Activated CD4-positive, alpha-beta T cell treated with anti-CD3 and anti-CD28 coated beads, Interleukin-2, Interleukin-4, amounts not matched to agents 100 ng/mL and 50 ng/mL, durations not matched to agents 16 hours and 8 hours (primary cell): ENCODE measurements at regions not wholly inside any gene's neighbourhood (a gene's known extent, or its start where the extent isn't known, plus 50 kb on each side); places are given as distances from the start of the nearest gene placed in this dataset.
A peak's percentile ranks its signal among the peaks of the same experiment; 100 is the strongest.
"Not testable (repeated sequence)": the region's sequence is repeated elsewhere in the genome, so short reads cannot be mapped to it uniquely, and the experiment has no call there.

Experiments
- DNase-seq: peaks from one replicate; pipeline ENCODE4 v3.0.0-alpha.2; 2020; ENCODE audit warnings: low spot score

DNA sequence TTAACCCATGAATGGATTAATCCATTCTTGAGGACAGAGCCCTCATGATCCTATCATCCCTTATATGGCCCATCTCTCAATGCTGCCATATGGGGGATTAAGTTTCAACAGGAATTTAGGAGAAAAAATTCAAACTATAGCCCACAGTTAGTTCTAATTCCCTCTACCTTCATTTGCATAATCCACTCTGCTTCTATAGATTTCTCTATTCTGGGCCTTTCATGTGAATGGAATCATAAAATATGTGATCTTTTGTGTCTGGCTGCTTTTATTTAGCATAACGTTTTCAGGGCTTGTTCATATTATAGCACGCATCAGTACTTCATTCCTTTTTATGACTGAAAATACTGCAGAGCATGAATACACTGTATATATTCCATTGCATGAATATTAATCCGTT, 55.4 kb downstream of the CTSL start:
- no peak for DNase-seq

DNA sequence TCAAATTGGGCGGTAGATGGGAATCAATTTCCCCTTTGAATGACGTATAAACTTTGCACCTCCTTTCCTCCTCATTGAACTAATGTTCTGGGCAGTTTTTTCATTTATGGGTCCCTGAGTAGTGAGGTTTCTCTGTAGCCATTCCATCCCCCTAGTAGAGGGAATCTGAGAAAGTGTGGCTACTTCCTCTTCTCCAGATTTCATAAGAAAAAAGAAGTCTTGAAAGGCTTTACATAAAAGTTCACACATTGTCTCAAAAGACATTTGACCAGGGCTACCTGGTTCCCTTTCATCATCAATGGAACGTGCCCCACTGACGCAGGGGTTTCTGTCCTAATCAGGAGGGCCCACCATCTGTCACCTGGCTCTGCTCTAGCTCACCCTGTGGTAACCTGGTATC, 57.3 kb downstream of the CTSL start:
- DNase-seq, result no peak

DNA sequence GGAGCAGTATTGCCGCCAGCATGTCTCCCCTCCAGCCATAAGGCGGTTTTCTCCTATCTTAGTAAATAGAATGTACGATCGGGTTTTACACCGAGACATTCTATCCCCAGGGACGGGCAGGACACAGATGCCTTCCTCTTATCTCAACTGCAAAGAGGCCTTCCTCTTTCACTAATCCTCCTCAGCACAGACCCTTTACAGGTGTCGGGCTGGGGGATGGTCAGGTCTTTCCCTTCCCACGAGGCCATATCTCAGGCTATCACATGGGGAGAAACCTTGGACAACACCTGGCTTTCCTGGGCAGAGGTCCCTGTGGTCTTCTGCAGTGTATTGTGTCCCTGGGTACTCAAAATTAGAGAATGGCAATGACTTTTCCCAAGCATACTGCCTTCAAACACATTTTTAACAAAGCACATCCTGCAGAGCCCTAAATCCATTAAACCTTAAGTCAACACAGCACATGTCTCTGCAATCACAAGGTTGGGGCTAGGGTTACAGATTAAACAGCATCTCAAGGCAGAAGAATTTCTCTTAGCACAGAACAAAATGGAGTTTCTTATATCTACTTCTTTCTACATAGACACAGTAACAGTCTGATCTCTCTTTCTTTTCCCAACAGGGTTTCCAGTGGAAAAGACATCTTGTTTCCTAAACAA, 59.5 kb downstream of the CTSL start:
- not testable (repeated sequence) for DNase-seq

DNA sequence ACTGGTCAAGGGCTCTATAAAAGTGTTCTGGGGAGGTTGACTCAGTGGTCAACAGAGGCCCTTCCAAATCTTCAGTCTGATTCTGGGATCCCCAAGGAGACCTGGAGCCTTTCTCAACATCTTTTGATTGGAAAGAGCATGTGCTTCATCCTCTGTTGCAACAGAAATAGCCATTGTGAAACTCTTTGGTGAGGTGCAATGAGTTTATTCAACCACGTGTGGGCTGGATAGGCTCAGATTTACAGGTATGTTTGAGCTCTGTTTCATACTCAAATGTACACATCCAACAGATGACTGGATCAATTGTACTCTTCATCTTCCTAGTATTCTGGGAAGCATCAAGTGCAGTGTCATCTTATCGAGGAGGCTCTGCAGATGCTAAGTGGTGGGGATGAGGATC, 60.5 kb downstream of the CTSL start:
- no peak for DNase-seq

- no peak for DNase-seq
Observed at GRCh38 chr9:87786876-87787275, 61.0 kb downstream of the CTSL start.

GRCh38 chr9:87787735-87788134, 61.8 kb downstream of the CTSL start:
- DNase-seq, result no peak

GRCh38 chr9:87792831-87793288, 66.9 kb downstream of the CTSL start:
- DNase-seq, result peak; percentile 84

GRCh38 chr9:87793292-87793691, 67.4 kb downstream of the CTSL start:
- peak; percentile 51 for DNase-seq

DNA sequence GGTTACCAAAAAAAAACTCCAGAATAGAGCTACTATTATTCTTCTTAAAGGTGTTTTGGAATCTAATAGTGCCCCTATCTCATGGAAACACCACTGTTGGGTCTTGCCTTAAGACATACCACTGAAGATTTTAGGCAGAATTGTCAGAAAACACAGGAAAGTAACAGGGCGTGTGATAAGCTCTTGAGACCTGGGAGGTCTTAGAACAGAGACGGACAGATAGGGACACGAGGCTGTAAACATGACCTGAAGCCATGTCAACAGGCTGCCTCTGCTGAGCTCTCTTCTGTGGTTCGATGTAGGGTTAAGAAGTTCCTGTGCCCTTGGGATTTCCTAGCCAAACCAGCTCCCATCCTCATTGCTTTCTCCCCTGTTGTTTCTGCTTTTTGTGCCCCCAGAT, 69.3 kb downstream of the CTSL start:
- DNase-seq, result no peak

DNA sequence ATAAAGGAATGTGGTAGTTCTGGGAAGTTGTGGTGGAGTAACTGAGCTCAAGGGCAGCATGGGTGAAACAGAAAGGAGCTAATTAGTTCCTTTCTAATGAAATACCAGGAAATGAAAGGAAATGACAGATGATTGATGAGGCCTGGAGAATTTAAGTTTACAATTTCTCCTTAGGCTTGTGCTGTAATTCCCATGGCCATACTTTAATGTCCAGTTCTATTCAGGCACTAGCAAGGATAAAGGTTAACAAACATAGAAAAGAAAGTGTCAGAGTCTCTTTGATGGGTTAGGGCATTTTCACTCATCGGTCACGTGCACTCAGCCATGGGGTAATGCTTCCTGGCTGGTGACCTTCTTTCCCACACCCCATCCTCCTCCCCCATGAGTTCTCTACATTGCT, 70.3 kb downstream of the CTSL start:
- DNase-seq, result no peak

DNA sequence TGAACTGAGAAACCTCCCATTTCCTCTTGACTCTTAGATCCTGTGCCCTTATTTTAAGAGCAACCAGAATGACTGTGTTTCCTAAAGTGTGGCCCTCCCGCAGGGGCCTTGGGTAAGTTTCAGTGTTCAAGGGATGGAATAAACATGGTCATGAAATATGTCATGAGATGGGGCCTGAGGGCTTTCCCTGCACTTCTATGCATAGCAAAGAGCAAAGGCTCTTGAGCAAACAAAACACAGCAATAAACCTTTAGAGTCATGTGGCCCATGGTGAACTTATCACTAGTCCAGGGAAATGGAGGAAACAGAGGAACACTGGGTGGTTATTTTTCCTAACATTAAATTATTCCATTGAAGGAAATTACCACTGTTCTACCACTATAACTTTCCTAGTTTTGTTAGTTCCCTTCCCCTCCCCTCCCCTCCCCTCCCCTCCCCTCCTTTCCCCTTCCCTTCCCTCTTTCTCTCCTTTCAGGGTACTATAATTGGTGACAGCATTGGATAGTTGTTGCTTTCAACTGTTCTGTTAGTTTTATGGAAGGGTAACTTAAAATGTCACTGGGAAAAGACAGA, 72.4 kb downstream of the CTSL start:
- DNase-seq, result no peak

- no peak for DNase-seq
Observed at GRCh38 chr9:87799503-87799902, 73.6 kb downstream of the CTSL start.

- no peak for DNase-seq
Observed at GRCh38 chr9:87800456-87800855, 74.5 kb downstream of the CTSL start.

DNA sequence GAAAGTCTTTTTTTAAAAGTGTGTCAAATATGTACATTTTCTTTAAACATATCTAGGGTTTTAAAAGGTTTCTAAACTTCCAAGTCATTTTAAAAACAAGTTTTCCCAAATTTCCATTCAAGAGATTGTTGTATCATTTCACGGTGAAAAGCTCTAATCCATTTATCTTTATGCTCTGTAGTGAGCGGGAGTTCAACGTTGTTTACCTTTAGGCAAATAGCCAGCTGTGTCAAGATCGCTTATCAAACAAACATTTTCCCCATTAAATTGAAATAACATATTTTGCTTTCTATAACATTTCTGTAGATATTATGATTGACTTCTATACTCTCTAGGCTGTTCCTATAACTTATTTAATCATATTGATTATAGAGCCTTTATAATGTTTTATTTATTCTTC, 75.1 kb downstream of the CTSL start:
- no peak for DNase-seq

DNA sequence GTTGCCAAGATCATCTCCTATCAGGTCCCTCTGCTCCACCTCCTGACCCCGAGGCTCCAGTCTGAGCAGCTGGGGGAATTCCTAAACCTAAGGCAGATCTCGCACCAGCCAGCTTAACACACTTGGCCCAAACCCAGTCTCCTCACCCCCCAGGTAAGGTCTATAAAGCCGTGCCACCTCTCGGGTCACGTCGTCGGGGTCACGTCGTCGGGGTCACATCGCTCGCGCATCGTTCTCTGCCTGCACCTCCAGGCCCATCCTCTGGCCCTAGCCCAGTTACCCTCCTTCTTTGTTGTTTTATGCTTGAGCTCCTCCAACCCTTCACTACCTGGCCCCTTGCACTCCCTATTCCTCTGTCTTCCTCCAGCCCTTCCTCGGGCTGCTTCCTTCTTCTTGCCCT, 77.2 kb downstream of the CTSL start:
- DNase-seq, result no peak

DNA sequence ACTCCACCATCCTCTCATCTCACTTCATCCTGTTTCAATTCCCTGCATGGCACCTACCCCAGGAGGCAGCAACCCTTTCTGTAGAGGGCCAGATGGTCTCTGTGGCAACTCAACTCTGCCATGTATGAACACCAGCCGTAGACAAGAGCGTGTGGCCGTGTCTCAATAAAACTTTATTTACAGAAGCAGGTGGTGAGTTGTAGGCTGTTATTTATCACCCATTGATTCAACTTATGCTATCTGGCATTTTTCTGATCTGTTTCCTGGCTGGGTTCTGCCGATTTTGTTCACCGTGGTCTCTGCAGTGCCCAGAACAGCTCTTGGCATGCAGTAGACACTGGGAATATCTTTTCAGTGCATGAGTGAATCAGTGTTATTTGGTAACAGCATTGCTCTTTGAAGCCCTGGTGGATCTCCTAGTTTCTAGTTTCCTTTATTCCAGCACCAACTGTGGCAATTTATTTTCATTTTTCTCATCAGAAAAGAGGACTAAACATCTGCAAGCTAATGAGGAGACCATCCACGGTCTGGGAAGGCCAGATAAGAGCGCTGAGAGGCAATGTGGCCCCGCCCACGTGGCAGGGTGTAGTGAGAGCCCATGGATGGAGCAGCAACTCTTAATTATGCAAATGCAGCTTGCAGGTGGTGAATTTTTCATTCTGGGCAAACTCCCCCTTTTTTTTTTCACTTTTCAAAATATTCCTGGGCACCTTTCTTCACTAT, 77.9 kb downstream of the CTSL start:
- DNase-seq, result no peak

DNA sequence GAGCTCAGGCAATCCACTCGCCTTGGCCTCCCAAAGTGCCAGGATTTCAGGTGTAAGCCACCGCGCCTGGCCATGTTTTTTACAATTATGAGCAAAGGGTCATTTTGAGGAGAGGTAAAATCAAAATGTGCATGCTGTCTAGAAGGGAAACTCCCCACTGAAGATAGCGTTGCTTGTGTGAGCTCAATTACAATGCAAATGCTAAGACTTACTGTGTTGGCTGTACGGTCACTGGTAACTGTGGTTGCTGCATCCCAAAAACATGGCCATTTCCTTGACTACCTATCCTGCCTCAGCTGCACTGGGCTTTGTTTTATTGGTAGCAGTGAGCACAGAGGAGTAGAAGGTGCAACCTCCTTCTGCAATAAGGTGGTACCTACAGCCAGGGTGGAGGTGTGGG, 77.4 kb upstream of the SPATA31E1 start:
- DNase-seq, result no peak

DNA sequence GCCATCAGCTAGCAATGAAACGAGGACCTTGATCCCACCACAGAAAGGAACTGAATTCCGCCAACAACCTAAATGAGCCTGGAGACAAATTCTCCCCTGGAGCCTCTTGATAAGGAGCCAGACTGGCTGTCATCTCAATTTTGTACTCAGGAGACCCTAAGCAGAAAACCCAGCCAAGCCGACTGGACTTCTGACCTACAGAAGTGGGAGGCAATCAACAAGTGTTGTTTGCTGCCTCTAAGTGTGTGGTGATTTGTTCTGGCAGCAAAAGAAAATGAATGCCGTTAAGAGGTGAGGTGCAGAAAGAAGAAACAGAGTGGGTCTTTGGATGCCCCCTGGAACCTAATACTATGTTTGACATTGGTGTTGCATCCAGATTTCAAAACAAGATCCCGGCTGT, 72.7 kb upstream of the SPATA31E1 start:
- DNase-seq, result no peak

DNA sequence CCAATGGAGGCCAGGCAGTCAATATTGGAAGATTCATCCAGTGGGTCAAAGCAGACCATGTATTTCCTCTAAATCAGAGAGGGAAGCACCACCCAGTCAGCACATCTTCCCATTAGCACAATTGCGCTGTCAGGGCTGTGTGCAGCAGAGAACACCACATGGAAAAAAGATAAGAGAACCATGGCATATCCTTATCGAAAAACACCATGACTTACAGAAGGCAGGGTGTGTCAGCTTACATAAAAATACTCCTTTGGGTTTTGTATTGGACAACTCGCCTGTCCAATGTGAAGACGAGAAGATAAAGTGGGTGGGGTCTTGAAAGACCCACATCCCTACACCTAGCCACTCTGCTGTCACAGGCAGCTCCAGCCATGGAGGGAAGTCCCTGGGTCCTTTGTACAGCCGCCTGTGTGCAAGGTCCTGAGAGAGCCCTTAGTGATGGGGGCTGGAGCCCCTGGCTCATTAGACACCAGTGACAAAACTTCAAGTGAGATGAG, 71.9 kb upstream of the SPATA31E1 start:
- DNase-seq, result no peak

GRCh38 chr9:87812375-87813118, 70.1 kb upstream of the SPATA31E1 start:
- peak; percentile 65 for DNase-seq

GRCh38 chr9:87813119-87813463, 69.6 kb upstream of the SPATA31E1 start:
- DNase-seq, result no peak

DNA sequence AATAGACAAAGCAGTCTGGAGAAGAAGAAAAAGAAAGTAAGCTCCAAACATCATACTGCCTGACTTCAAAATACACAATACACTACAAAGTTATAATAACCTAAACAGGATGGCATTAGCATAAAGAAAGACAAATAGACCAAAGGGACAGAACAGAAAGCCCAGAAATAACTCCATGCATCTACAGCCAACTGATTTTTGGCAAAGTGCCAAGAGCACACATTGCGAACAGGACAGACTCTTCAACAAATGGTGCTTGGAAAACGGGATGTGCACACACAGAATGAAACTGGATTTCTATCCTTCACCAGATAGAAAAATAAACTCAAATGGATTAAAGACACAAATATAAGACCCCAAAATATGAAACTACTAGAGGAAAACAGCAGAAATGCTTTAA, 66.6 kb upstream of the SPATA31E1 start:
- no peak for DNase-seq

- no peak for DNase-seq
Observed at GRCh38 chr9:87818308-87818707, 64.4 kb upstream of the SPATA31E1 start.
